Caco-2 (cell line): ENCODE measurements at regions not wholly inside any gene's neighbourhood (a gene's known extent, or its start where the extent isn't known, plus 50 kb on each side); places are given as distances from the start of the nearest gene placed in this dataset.

ENCODE experiments used
- BruUV-seq: library from RNA; stranded (reverse); fragments of 400-500 nt; replicated peaks from 2 replicates; lab custom pipeline; 2021; lab: Mats Ljungman, UMichigan
- CTCF ChIA-PET: fragments of 300-600 bp; sonication (Branson Sonifier 250); formaldehyde crosslinking; loops from one replicate; lab custom pipeline; 2022; ENCODE audit warnings: antibody characterized with exemption; lab: Charles Lee
- POLR2A ChIA-PET: fragments of 300-600 bp; sonication (Branson Sonifier 250); formaldehyde crosslinking; loops from one replicate; lab custom pipeline; 2022; ENCODE audit warnings: antibody characterized with exemption; lab: Charles Lee
- DNase-seq, 2 experiments: peaks; one replicate each; pipeline versions ENCODE4 v3.0.0 to v3.0.0-alpha.2; 2020 to 2022
- H3K27me3 ChIP-seq: replicated peaks from 2 replicates; pipeline ENCODE4 v1.6.0; 2011; ENCODE audit warnings: low read length; ENCODE audit not compliant: control insufficient read depth, insufficient read depth
- H3K36me3 ChIP-seq: 2 replicates; pipeline ENCODE4 v1.5.1; 2011; ENCODE audit warnings: low read length; ENCODE audit not compliant: control insufficient read depth, insufficient read depth
- H3K4me1 ChIP-seq: fragments of 250-450 bp; sonication (Bioruptor Pico); 2 replicates; pipeline ENCODE4 v1.5.1; 2020; ENCODE audit warnings: mild to moderate bottlenecking
- H3K4me3 ChIP-seq: 2 replicates; pipeline ENCODE4 v1.5.1; 2011; ENCODE audit warnings: low read depth, mild to moderate bottlenecking, control low read depth, low read length
- H3K9me3 ChIP-seq: fragments of 250-450 bp; sonication (Bioruptor Pico); 2 replicates; pipeline ENCODE4 v1.5.1; 2020; ENCODE audit warnings: mild to moderate bottlenecking, moderate library complexity
- H3K27ac Mint-ChIP-seq: one replicate; pipeline ENCODE4 v1.8.0; 2022; ENCODE audit warnings: mixed read lengths; ENCODE audit not compliant: unreplicated experiment
- H3K27me3 Mint-ChIP-seq: one replicate; pipeline ENCODE4 v1.8.0; 2022; ENCODE audit warnings: mixed read lengths; ENCODE audit not compliant: insufficient read depth, unreplicated experiment
- H3K36me3 Mint-ChIP-seq: one replicate; pipeline ENCODE4 v1.8.0; 2022; ENCODE audit warnings: mild to moderate bottlenecking, mixed read lengths; ENCODE audit not compliant: insufficient read depth, unreplicated experiment
- H3K4me1 Mint-ChIP-seq: one replicate; pipeline ENCODE4 v1.8.0; 2022; ENCODE audit warnings: low read depth, mixed read lengths; ENCODE audit not compliant: unreplicated experiment
- H3K4me3 Mint-ChIP-seq: one replicate; pipeline ENCODE4 v1.8.0; 2022; ENCODE audit warnings: mild to moderate bottlenecking, moderate library complexity, mixed read lengths; ENCODE audit not compliant: unreplicated experiment
- H3K9me3 Mint-ChIP-seq: one replicate; pipeline ENCODE4 v1.8.0; 2022; ENCODE audit warnings: mixed read lengths; ENCODE audit not compliant: unreplicated experiment
- CTCF ChIP-seq, 2 experiments: fragments of 200-600 bp in 1 of 2; IDR thresholded peaks; 1 replicate in 1 of 2; 2 replicates in 1 of 2; pipeline versions ENCODE4 v1.5.1 to v1.8.0; 2011 to 2022; ENCODE audit warnings: antibody characterized with exemption in 1 of 2, control low read depth in 1 of 2, inconsistent platforms in 1 of 2, low read depth in 1 of 2, low read length in 1 of 2, mild to moderate bottlenecking in 1 of 2, moderate library complexity in 1 of 2; ENCODE audit not compliant: insufficient read depth in 1 of 2, severe bottlenecking in 1 of 2, unreplicated experiment in 1 of 2
- intact Hi-C: fragments of 100-400 bp; cut with micrococcal nuclease; formaldehyde crosslinking; loops from one replicate; pipeline ENCODE4 v1.10.0; 2022; ENCODE audit not compliant: unreplicated experiment

DNA sequence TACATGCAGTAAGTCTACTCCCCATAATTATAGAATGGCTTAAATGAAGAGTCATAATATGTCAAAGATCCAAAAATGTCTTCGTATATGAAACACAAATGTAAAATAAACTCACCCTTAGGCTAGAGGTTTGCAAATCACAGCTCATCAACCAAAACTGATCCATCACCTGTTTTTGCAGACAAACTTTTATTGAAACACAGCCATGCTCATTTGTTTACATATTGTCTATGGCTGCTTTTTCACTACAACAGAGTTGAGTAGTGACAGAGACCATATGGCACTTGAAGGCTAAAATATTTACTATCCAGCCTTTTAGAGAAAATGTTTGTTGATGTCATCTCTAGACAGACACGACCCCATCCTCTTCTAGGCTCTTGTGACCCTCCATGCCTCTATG is 64.5 kb upstream of the GEMIN8 start:
- Mint-ChIP-seq H3K4me3 (no peak overlapping the region), H3K9me3 (no peaks in the 10 kb centered on the region), H3K4me1 (no peaks in the 10 kb centered on the region), H3K36me3 (no peaks in the 10 kb centered on the region), H3K27ac (no peak overlapping the region), H3K27me3 (peaks cover 2% of the 10 kb centered on the region)
- Histone ChIP-seq H3K4me1 (no peaks in the 10 kb centered on the region), H3K36me3 (no peaks in the 10 kb centered on the region), H3K9me3 (no peaks in the 10 kb centered on the region), H3K4me3 (no peak overlapping the region), H3K27me3 (no peaks in the 10 kb centered on the region)
- CTCF ChIA-PET, result no interaction called here
- POLR2A ChIA-PET, result no interaction called here
- DNase-seq, result no peak
- no peak for TF ChIP-seq CTCF (IDR thresholded peaks at IDR 0.05; ENCODE audit: insufficient read depth in 1 of 2, low read depth in 1 of 2, low read length in 1 of 2, severe bottlenecking in 1 of 2, unreplicated experiment in 1 of 2)
- no TSS peak for BruUV-seq
- intact Hi-C loops, result loop anchor here (10.0 kb wide), 1 partner anchor 621 kb away; no protein-coding TSS in a partner anchor

GRCh38 chrX:14084466-14084865 is 54.8 kb upstream of the GEMIN8 start:
- Histone ChIP-seq H3K4me3 (no peak overlapping the region), H3K27me3 (no peaks in the 10 kb centered on the region), H3K4me1 (no peaks in the 10 kb centered on the region), H3K36me3 (no peaks in the 10 kb centered on the region), H3K9me3 (no peaks in the 10 kb centered on the region)
- H3K36me3 Mint-ChIP-seq, result no peaks in the 10 kb centered on the region
- intact Hi-C loops, result no loop called here
- H3K4me3 Mint-ChIP-seq, result no peak overlapping the region
- TF ChIP-seq CTCF (IDR thresholded peaks at IDR 0.05; ENCODE audit: insufficient read depth in 1 of 2, low read depth in 1 of 2, low read length in 1 of 2, severe bottlenecking in 1 of 2, unreplicated experiment in 1 of 2), result no peak
- POLR2A ChIA-PET, result no interaction called here
- no peak for DNase-seq
- H3K27ac Mint-ChIP-seq, result no peak overlapping the region
- CTCF ChIA-PET, result no interaction called here
- no peaks in the 10 kb centered on the region for H3K27me3 Mint-ChIP-seq
- no peaks in the 10 kb centered on the region for H3K9me3 Mint-ChIP-seq
- no TSS peak for BruUV-seq
- no peaks in the 10 kb centered on the region for H3K4me1 Mint-ChIP-seq

DNA sequence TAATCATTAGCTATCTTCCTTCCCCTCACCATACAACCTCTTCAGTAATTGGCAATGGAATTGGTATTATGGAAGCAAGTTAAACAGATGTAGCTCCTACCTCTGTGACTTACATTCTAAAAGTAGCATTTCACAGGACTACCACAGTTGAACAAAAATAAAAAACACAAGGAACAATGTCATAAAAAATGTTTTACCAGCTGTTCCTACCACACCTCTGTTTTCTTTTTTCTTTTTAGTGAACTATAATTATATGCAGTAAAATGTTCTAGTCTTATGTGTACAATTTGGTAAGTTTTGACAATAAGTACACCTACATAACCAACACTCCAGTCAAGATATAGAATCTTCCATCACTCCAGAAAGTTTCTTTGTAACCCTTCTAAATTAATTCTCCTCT is 54.1 kb upstream of the GEMIN8 start:
- intact Hi-C loops, result no loop called here
- Mint-ChIP-seq H3K4me1 (no peaks in the 10 kb centered on the region), H3K36me3 (no peaks in the 10 kb centered on the region), H3K27me3 (no peaks in the 10 kb centered on the region), H3K4me3 (no peak overlapping the region), H3K27ac (no peak overlapping the region), H3K9me3 (no peaks in the 10 kb centered on the region)
- BruUV-seq, result no TSS peak
- POLR2A ChIA-PET, result no interaction called here
- Histone ChIP-seq H3K9me3 (no peaks in the 10 kb centered on the region), H3K4me1 (no peaks in the 10 kb centered on the region), H3K27me3 (no peaks in the 10 kb centered on the region), H3K4me3 (no peak overlapping the region), H3K36me3 (no peaks in the 10 kb centered on the region)
- CTCF ChIA-PET, result no interaction called here
- DNase-seq, result no peak
- TF ChIP-seq CTCF (IDR thresholded peaks at IDR 0.05; ENCODE audit: insufficient read depth in 1 of 2, low read depth in 1 of 2, low read length in 1 of 2, severe bottlenecking in 1 of 2, unreplicated experiment in 1 of 2), result no peak
